GM23248 (cell line): ENCODE measurements at regions not wholly inside any gene's neighbourhood (a gene's known extent, or its start where the extent isn't known, plus 50 kb on each side); places are given as distances from the start of the nearest gene placed in this dataset.

Experiments used
- EZH2 ChIP-seq: fragments of 200-600 bp; sonication (generic); IDR thresholded peaks from 2 replicates; pipeline ENCODE4 v1.6.1; 2018; ENCODE audit warnings: antibody characterized with exemption, mild to moderate bottlenecking; ENCODE audit not compliant: insufficient read depth, poor library complexity, severe bottlenecking
- EZH2phosphoT487 ChIP-seq: fragments of 200-600 bp; sonication (generic); IDR thresholded peaks from 2 replicates; pipeline ENCODE4 v1.6.1; 2018; ENCODE audit warnings: antibody characterized with exemption, moderate library complexity, mild to moderate bottlenecking, low read depth; ENCODE audit not compliant: insufficient read depth

GRCh38 chr6:144921206-144921975 lies 636.3 kb downstream of the UTRN start:
- TF ChIP-seq EZH2 (no peak), EZH2phosphoT487 (no peak)
